DND-41 (cell line): ENCODE measurements at regions not wholly inside any gene's neighbourhood (a gene's known extent, or its start where the extent isn't known, plus 50 kb on each side); places are given as distances from the start of the nearest gene placed in this dataset.

ENCODE experiments used
- ATAC-seq: fragments of 200-7000 bp; cut with Tn5 transposase; 3 replicates; pipeline ENCODE4 v1.9.1; 2021; ENCODE audit warnings: low read depth; ENCODE audit not compliant: insufficient read depth
- DNase-seq: peaks from one replicate; pipeline ENCODE4 v3.0.0-alpha.2; 2020
- H2AFZ ChIP-seq: 2 replicates; pipeline ENCODE4 v1.6.0; 2012; ENCODE audit warnings: low read depth, low read length
- H3K27ac ChIP-seq: 2 replicates; pipeline ENCODE4 v1.5.1; 2012; ENCODE audit warnings: low read length, inconsistent platforms
- H3K27me3 ChIP-seq: fragments of 200-600 bp; sonication (generic); 2 replicates; pipeline ENCODE4 v1.6.0; 2012; ENCODE audit warnings: low read length, mild to moderate bottlenecking, inconsistent platforms; ENCODE audit not compliant: insufficient read depth, poor library complexity
- H3K36me3 ChIP-seq: 2 replicates; pipeline ENCODE4 v1.5.1; 2012; ENCODE audit warnings: low read length, inconsistent platforms; ENCODE audit not compliant: insufficient read depth
- H3K4me1 ChIP-seq: 2 replicates; pipeline ENCODE4 v1.5.1; 2012; ENCODE audit warnings: mild to moderate bottlenecking, low read length; ENCODE audit not compliant: insufficient read depth
- H3K4me2 ChIP-seq: 2 replicates; pipeline ENCODE4 v1.6.0; 2012; ENCODE audit warnings: mild to moderate bottlenecking, moderate library complexity, low read length, inconsistent platforms; ENCODE audit not compliant: insufficient read depth
- H3K4me3 ChIP-seq, 2 experiments: fragments of 200-600 bp in 1 of 2; shearing (Covaris generic) in 1 of 2; 2 replicates each; pipeline ENCODE4 v1.5.1; 2012 to 2016; ENCODE audit warnings: inconsistent platforms in 2 of 2, low read length in 2 of 2, mild to moderate bottlenecking in 2 of 2, low read depth in 1 of 2, moderate library complexity in 1 of 2
- H3K79me2 ChIP-seq: 2 replicates; pipeline ENCODE4 v1.6.0; 2012; ENCODE audit warnings: low read length, inconsistent platforms; ENCODE audit not compliant: insufficient read depth
- H3K9ac ChIP-seq: 2 replicates; pipeline ENCODE4 v1.6.0; 2012; ENCODE audit warnings: low read depth, mild to moderate bottlenecking, inconsistent platforms, low read length, moderate library complexity
- H3K9me3 ChIP-seq: 2 replicates; pipeline ENCODE4 v1.5.1; 2012; ENCODE audit warnings: low read length, moderate library complexity, mild to moderate bottlenecking, inconsistent platforms; ENCODE audit not compliant: insufficient read depth, severe bottlenecking
- H4K20me1 ChIP-seq: 2 replicates; pipeline ENCODE4 v1.6.0; 2012; ENCODE audit warnings: low read length; ENCODE audit not compliant: insufficient read depth
- EZH2 ChIP-seq: IDR thresholded peaks from 3 replicates; pipeline ENCODE4 v1.6.1; 2012; ENCODE audit warnings: borderline replicate concordance, low read depth, mild to moderate bottlenecking, moderate library complexity, low read length, inconsistent platforms; ENCODE audit not compliant: severe bottlenecking
- TF ChIP-seq, protein P1 (sequence below): IDR thresholded peaks from 2 replicates; pipeline ENCODE4 v1.5.1; 2012; ENCODE audit warnings: borderline replicate concordance, low read length, moderate library complexity, mild to moderate bottlenecking; ENCODE audit not compliant: poor library complexity, severe bottlenecking; ENCODE audit errors: extremely low read depth

DNA sequence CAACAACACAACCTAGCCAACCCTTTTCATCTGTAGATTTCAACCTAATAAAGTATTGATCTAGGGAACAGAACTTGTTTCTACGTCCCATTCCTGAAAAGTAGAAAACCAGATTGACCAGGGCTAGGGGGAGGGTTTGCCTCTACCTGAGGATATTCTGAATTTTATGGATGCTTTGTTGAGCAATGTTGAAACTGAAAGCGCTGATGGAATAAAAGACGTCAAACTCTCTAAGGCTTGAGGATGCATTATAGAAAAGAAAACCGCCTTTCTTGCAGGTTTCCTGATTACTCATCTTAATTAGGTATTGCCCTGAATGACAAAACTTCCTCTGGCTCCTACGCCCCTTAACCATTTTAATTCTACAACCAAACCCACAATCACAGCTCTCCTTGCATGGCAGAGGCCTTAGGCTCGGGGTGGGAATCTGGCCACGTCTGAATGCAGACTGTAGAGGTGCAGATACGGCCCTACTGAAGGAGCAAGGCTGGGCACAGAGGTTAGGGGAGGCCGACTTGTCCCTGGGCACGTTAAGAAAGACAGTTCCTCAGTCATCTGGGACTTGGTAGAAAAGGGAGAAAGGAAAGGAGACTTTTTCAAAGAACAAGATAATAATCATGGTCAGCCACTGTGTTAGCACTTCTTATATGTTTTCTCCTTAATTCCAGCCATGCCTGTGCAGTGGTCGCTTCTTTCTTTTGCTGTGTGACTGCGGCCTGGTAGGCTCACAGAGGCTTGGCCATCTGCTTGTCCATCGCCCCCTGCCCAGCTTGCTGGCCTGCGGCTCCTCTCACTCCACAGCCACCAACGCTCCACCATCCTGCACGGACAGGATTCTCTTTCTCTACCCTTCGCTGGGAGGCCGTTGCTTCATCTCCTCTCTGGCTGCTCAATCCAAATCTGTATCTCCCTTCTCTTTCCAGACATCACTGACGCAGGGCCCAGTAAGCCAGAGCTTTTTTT lies 209.5 kb downstream of the VAPA start:
- no peak overlapping the region for H3K9ac ChIP-seq
- no peak overlapping the region for H3K4me2 ChIP-seq
- DNase-seq (no peak), ATAC-seq (no peak)
- H3K4me3 ChIP-seq, result no peak overlapping the region
- no peaks in the 10 kb centered on the region for H3K4me1 ChIP-seq
- no peaks in the 10 kb centered on the region for H4K20me1 ChIP-seq
- H3K36me3 ChIP-seq, result no peaks in the 10 kb centered on the region
- no peak overlapping the region for H2AFZ ChIP-seq
- H3K27ac ChIP-seq, result no peak overlapping the region
- H3K9me3 ChIP-seq, result peaks cover 3% of the 10 kb centered on the region
- H3K79me2 ChIP-seq, result no peaks in the 10 kb centered on the region
- no peaks in the 10 kb centered on the region for H3K27me3 ChIP-seq
- TF ChIP-seq EZH2, result no peak
- TF ChIP-seq, protein P1, sequence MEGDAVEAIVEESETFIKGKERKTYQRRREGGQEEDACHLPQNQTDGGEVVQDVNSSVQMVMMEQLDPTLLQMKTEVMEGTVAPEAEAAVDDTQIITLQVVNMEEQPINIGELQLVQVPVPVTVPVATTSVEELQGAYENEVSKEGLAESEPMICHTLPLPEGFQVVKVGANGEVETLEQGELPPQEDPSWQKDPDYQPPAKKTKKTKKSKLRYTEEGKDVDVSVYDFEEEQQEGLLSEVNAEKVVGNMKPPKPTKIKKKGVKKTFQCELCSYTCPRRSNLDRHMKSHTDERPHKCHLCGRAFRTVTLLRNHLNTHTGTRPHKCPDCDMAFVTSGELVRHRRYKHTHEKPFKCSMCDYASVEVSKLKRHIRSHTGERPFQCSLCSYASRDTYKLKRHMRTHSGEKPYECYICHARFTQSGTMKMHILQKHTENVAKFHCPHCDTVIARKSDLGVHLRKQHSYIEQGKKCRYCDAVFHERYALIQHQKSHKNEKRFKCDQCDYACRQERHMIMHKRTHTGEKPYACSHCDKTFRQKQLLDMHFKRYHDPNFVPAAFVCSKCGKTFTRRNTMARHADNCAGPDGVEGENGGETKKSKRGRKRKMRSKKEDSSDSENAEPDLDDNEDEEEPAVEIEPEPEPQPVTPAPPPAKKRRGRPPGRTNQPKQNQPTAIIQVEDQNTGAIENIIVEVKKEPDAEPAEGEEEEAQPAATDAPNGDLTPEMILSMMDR, result no peak

DNA sequence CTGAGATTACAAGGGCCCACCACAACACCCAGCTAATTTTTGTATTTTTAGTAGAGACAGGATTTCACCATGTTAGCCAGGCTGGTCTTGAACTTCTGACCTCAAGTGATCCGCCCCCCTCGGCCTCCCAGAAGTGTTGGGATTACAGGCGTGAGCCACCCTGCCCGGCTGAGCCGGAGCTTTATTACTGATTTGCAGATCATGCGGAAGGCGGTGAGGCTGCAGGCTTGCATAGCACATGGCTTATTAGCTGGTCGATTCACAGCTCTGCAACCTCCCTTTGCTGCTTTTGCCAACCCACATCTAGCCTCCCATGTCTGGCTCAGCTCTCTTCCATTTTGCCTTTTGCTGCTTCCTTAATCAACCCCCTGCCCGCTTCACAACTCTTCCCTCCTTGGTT lies 210.3 kb downstream of the VAPA start:
- ATAC-seq, result no peak
- Histone ChIP-seq H2AFZ (no peak overlapping the region), H4K20me1 (no peaks in the 10 kb centered on the region), H3K27ac (no peak overlapping the region), H3K4me1 (no peaks in the 10 kb centered on the region), H3K9ac (no peak overlapping the region), H3K4me3 (no peak overlapping the region), H3K27me3 (no peaks in the 10 kb centered on the region), H3K9me3 (peaks cover 3% of the 10 kb centered on the region), H3K36me3 (no peaks in the 10 kb centered on the region), H3K79me2 (no peaks in the 10 kb centered on the region), H3K4me2 (no peak overlapping the region)
- no peak for DNase-seq
- TF ChIP-seq, protein P1, result no peak
- no peak for TF ChIP-seq EZH2

DNA sequence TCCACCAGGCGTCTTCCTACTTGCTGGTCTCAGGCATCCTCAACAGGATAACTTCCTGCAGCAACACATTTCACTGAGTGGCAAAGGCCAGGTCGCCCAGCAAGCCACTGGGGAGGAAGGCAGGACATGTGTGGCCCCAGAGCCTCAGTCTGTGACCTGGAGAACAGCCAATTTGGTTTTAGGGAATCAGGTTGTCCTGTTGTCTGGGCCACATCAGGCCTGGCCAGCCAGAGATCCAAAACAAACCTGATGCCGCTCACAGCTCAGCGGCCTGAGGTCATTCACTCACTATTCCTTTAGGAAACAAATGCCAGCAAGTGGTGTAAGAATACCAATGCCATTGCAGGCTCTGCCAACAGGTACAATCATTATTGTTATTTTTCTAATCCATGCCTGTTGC lies 210.7 kb downstream of the VAPA start:
- no peak overlapping the region for H3K9ac ChIP-seq
- no peaks in the 10 kb centered on the region for H3K4me1 ChIP-seq
- DNase-seq (no peak), ATAC-seq (no peak)
- no peaks in the 10 kb centered on the region for H3K27me3 ChIP-seq
- no peak overlapping the region for H3K27ac ChIP-seq
- no peaks in the 10 kb centered on the region for H4K20me1 ChIP-seq
- H3K9me3 ChIP-seq, result no peaks in the 10 kb centered on the region
- H3K4me2 ChIP-seq, result no peak overlapping the region
- no peaks in the 10 kb centered on the region for H3K79me2 ChIP-seq
- H2AFZ ChIP-seq, result no peak overlapping the region
- TF ChIP-seq, protein P1, result no peak
- TF ChIP-seq EZH2, result no peak
- H3K36me3 ChIP-seq, result no peaks in the 10 kb centered on the region
- no peak overlapping the region for H3K4me3 ChIP-seq
